HepG2 (cell line): ENCODE measurements at regions not wholly inside any gene's neighbourhood (a gene's known extent, or its start where the extent isn't known, plus 50 kb on each side); places are given as distances from the start of the nearest gene placed in this dataset.

ENCODE experiments used
- ATF2 ChIP-seq: sonication (generic); formaldehyde crosslinking; IDR thresholded peaks from 2 replicates; pipeline ENCODE4 v1.4.0; 2020; ENCODE audit warnings: missing genetic modification reagents
- ATF3 ChIP-seq: sonication (generic); formaldehyde crosslinking; IDR thresholded peaks from 2 replicates; pipeline ENCODE4 v1.4.0; 2020; ENCODE audit warnings: missing genetic modification reagents
- JUND ChIP-seq: sonication (generic); formaldehyde crosslinking; IDR thresholded peaks from 2 replicates; pipeline ENCODE4 v1.8.0; 2022; ENCODE audit warnings: mild to moderate bottlenecking, missing genetic modification reagents
- NR2F6 ChIP-seq, 2 experiments: IDR thresholded peaks; 2 replicates each; pipeline ENCODE4 v1.6.1; 2016; ENCODE audit warnings: antibody characterized with exemption in 1 of 2, mild to moderate bottlenecking in 1 of 2
- REXO4 ChIP-seq: sonication (generic); formaldehyde crosslinking; IDR thresholded peaks from 2 replicates; pipeline ENCODE4 v1.8.0; 2022; ENCODE audit warnings: missing genetic modification reagents, mild to moderate bottlenecking, borderline replicate concordance
- ZNF10 ChIP-seq: sonication (generic); formaldehyde crosslinking; IDR thresholded peaks from 2 replicates; pipeline ENCODE4 v1.4.0; 2020; ENCODE audit warnings: mild to moderate bottlenecking, low read depth, missing genetic modification reagents, borderline replicate concordance
- ZNF567 ChIP-seq: sonication (generic); formaldehyde crosslinking; IDR thresholded peaks from 2 replicates; pipeline ENCODE4 v1.8.1; 2023; ENCODE audit warnings: mild to moderate bottlenecking, missing genetic modification reagents, borderline replicate concordance

GRCh38 chr6:149196091-149196490 lies 121.4 kb upstream of the TAB2 start:
- no peak for TF ChIP-seq JUND
- no peak for TF ChIP-seq ZNF10 (CRISPR knock-in tag)
- no peak for TF ChIP-seq ZNF567
- TF ChIP-seq NR2F6 (IDR thresholded peaks at IDR 0.05), result no peak
- no peak for TF ChIP-seq NR2F6 (CRISPR knock-in tag; IDR thresholded peaks at IDR 0.05)
- no peak for TF ChIP-seq REXO4
- TF ChIP-seq ATF3 (CRISPR knock-in tag), result no peak
- TF ChIP-seq ATF2 (CRISPR knock-in tag), result no peak
